NCI-H524 (cell line): ENCODE measurements at regions not wholly inside any gene's neighbourhood (a gene's known extent, or its start where the extent isn't known, plus 50 kb on each side); places are given as distances from the start of the nearest gene placed in this dataset.
A peak's percentile ranks its signal among the peaks of the same experiment; 100 is the strongest.

Experiments
- DNase-seq, 2 experiments: peaks; one replicate each; lab custom pipeline; 2025; lab: John Stamatoyannopoulos, UW

DNA sequence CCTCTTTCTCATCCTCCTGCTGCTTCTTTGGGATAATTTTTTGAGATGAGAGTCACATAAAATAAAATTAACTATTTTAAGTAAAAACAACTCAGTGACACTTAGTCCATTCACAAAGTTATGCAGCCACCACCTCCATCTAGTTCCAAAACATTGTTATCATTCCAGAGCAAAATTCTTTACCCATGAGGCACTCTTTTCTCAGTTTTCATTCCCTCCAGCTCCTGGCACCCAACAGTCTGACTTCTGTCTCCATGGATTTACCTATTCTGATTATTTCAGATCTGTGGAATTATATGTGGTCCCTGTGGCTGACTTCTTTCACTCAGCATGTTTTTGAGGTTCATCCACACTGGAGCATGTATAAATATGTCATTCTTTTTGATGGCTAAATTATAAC, 239.9 kb upstream of the DYNLRB2 start:
- DNase-seq, result no peak

DNA sequence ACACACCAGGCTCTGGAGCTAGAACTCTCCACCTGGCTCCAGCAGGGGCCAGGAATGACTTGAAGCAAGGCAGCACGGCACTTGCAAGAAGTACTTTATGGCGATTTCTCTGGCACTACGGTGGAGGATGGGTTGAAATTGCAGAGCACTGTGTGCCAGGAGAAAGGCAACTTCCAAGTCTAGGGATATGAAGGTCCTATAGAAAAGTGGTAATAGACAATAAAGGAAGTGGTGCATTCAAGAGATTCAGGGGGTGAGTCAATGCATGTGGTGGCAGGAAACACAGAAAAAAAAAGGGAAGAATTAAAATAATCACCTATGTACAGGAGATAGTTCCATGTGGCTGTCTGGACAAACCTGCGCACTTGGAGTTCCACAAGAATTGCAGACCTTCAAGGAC, 240.3 kb upstream of the DYNLRB2 start:
- no peak for DNase-seq

DNA sequence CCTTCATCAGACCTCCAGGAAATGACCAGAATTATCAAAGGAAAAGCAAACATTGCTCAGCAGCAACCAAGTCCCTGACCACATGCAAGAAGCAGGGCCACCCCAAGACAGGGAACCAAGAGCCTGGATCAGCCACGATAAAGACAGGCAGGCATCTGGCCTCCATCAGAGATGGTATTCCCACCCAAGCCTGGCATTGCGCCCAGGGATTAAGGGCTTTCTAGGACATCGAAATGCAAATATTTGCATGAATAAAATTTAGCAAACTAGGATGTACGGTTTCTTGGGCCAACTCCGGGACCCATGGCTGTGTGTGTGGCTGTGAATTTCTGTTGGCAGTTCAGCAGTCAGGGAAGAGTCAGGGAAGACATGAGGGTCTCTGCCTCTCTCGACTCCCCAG, 241.4 kb upstream of the DYNLRB2 start:
- DNase-seq, result peak in 1 of 2 experiments; percentile 18

DNA sequence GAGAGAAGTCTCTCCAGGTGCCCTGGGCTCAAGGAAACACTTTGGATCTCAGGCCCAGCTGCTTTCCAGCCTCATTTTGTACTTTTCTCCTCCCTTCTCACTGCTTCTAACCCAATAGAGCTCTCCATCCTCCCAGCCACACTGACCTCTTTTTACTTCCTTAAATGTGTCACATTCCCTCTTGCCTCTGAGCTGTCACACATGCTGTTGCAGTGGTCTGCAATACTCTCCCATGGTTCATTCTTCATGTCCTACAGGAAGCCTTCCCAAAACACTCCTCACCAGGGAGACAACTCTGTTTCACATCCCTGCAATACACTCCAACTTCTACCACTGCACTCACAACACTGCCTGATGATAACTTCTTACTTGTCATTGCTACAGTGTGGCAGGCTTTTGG, 242.1 kb upstream of the DYNLRB2 start:
- no peak for DNase-seq

DNA sequence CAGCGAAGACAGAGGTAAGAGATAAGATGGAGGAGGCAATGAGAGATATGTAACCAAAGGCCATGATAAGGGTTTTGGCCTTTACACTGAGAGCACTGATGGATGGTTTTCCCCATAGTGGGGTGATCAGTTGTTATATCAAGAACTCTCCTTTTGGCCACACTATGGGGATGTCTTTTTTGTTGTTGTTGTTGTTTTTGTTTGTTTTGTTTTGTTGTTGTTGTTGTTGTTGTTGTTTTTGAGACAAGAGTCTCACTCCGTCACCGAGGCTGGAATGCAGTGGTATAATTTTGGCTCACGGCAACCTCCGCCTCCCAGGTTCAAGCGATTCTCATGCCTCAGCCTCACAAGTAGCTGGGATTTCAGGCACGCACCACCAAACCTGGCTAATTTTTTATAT, 244.8 kb upstream of the DYNLRB2 start:
- DNase-seq, result no peak

DNA sequence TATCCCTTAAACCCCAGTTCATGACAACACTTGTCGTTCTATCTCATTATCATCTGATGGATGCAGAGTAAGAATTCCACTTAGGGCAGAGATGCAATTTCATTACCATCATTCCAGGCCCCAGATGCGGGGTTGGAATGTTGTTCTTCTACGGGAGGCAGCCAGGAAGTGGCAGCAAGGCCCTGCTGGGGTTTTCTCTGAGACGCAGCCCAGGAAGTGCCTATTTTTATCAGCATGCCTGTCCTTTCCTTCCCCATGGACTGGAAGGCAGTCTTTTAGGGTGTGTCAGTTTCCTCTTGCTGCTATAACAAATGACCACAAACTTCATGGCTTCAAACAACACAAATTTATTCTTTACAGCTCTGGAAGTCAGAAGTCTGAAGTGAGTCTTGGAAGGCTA, 246.6 kb upstream of the DYNLRB2 start:
- no peak for DNase-seq

DNA sequence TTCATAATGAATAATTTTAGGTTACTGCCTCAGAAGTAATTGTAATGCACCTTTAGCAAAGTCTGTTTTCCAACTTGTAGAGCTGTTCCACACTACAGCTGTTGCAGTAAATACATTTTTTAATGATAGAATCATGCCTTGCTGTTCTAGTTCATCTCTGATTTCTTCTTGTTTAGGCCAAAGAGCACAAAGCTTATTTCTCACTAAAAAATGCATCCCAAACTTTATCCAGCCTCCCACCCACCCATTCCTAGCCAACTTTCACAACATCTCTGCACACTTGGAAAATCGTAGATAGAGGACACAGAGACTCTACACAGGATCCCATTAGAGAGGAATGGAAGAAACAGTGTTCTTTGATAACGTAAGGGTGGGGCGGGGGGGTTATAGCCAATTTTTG, 252.2 kb upstream of the DYNLRB2 start:
- no peak for DNase-seq

DNA sequence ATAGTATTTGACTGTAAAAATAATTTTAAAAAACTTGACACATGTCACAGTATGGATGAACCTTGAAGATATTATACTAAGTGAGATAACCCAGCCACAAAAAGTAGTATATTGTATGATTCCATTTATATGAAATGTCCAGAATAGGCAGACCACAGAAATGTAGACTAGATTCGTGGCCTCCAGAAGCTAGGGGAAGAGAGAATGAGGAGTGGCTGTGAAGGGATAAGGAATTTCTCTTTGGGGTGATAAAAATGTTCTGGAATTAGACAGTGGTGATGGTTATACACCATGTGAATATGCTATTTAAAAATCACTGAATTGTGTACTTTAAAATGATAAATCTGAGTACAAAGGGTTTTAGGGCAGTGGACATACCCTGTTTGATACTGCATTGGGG, 253.1 kb upstream of the DYNLRB2 start:
- DNase-seq, result no peak

DNA sequence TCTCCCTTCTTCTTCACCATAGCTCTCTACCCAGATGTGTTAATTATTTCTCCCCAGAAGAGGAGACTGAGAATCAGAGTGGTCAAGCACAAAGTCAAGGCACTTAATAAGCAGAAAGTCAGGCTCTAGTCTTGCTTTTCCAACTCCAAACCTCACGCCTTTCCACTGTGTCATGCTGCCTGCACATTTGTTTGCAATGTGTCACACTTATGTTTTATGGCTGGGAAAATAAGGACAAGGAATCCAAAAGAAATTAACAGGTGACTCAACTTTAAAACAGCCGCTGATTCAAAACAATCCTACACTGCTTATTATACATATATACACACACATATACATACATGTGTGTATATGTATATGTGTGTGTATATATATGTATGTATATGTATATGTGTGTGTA, 255.7 kb upstream of the DYNLRB2 start:
- DNase-seq, result no peak

DNA sequence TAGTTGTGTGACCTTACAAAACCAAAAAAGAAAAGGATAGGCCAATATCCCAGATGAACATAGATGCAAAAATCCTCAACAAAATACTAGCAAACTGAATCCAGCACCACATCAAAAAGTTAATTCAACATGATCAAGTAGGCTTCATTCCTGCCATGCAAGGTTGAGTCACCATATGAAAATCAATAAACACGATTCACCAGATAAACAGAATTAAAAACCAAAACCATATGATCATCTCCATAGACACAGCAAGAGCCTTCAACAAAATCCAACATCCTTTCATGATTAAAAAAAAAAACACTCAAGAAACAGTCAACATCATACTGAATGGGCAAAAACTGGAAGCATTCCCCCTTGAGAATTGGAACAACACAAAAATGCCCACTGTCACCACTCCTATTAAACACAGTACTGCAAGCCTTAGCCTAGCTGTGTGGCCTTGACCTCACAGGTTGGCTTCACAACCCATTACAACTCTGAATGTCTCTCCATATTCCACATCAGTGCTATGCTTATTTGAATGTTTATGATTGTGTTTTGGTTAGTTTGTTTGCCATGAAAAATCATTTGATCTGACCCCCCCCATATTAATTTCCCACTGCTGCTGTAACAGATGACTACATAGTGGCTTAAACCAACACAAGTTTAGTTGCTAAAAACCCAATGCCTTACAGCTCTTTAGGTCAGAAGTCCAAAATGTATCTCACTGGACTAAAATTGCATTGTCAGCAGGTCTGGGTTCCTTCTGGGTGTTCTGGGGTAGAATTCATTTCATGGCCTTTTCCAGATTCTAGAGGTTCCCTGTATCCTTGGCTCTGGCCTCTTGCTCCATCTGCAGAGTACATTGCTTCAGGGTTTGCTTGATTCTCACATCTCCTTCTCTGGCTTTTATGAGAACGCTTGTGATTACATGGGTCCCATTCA, 257.1 kb upstream of the DYNLRB2 start:
- DNase-seq, result no peak

DNA sequence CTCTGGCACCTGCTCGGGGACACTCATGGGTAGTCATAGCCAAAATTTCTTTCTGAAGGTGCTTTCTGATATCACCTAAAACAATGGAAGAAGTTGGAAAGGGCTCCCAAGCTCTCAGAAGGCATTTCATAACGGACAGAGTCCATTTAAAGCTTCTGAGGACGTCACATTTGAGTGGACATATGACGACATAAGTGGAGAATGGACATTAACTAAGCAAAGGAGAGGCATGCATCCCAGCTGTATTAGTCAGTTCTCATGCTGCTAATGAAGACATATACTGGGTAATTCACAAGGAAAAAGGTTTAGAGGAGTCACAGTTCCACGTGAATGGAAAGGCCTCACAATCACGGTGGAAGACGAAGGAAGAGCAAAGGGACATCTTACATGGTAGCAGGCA, 260.2 kb upstream of the DYNLRB2 start:
- DNase-seq, result no peak

DNA sequence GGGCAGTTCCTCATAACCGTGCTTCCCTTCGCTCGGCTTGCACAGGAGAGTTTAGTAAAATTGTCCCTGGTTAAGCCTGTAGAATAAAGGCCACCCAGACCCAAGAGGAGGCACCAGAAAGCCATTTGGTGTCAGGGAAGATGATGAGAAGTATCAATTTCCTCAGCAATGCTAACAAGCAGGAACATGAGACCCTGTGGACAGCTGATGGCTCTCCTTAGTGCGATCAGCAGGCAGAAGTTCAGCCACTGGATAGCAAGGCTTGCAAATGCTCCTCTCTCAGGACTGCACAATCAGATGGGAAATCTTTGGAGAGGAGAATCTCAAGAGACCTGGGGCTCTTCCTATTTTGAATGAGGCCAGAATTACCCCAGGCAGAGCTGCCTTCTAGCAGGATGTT, 261.1 kb upstream of the DYNLRB2 start:
- no peak for DNase-seq

DNA sequence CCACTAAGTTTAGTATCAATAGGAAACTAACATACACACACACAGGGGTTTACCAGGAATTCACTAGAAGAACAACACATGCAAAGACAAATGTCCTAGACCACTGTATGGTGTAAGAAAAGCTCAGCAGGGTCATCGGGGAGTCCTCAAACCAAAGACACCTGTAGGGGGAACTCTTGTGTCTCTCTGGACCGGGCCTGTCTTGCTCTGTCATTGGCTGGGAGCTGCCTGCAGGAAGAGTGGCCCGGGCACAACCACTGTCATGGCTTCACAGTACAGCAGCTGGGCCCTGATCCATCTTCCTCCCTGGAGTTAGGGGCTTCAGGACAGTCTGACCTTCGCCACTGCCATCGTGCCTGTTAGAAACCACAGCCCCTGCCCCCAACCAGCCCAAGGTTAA, 263.6 kb upstream of the DYNLRB2 start:
- DNase-seq, result peak in 1 of 2 experiments; percentile 30

DNA sequence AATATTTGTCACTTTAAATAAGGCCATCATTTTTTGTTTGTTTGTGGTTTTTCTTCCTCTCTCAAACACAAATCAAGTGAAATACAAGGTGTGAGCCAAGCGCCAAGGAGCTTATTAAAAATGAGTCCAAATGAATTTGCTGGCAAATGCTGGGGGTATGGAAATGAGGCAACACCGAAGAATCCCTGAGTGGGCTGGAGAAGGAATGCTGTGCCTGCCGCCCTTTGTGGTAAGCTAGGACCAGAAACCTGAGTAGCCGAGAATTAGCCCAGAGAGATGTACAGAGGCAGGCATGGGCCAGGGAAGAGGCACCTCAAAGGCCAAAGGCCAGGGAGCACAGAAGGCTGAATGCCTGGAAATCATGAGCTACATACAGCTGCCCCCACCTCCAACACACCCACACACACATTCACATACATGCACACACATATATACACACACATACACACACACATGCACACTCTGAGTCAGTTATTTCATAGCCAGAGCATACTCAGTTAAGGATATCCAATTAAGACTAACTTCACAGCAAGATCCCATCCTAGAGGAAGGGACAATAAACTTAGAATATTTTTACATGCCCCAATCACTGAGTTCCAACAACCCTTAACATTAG, 266.1 kb upstream of the DYNLRB2 start:
- no peak for DNase-seq

DNA sequence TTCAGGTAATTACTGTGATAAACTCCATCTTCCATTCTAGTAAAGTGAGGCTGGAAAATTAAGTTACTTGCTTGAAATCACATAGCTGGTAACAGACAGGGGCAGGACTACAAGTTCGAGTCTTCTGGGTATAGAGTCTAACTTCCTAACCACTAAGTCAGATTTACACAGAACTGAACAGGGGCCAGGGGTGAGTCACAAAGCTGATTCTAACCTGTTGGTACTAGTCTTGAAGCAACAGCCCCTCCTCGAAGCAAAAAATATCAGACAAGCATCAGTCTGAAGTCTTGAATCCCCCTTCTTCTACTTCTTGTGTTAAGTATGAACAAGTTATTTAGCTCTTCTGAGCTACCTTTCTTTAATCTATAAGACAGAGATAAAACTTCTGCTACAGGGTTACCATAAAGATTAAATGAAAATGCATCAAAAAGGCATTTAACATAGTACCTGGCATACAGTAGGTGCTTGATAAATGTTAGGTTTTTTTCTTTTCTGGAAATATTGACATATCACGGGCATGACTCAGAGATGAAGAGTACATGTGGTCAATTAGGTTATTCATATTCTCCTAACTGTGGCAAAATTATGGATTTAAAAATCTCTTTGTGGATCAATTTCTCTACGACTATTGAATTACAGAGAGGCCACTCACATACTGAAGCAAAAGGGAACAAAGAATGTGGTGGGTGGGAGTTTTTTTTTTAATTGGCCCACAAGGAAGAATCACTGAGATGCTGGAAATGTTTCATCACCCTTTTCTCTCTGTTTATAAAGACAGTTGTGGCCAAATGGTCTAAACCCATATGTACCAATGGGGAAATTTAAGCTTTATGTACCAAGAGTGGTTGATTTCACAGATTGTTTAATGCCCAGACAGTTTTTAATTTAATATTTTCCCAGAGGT, 266.9 kb upstream of the DYNLRB2 start:
- DNase-seq, result no peak

DNA sequence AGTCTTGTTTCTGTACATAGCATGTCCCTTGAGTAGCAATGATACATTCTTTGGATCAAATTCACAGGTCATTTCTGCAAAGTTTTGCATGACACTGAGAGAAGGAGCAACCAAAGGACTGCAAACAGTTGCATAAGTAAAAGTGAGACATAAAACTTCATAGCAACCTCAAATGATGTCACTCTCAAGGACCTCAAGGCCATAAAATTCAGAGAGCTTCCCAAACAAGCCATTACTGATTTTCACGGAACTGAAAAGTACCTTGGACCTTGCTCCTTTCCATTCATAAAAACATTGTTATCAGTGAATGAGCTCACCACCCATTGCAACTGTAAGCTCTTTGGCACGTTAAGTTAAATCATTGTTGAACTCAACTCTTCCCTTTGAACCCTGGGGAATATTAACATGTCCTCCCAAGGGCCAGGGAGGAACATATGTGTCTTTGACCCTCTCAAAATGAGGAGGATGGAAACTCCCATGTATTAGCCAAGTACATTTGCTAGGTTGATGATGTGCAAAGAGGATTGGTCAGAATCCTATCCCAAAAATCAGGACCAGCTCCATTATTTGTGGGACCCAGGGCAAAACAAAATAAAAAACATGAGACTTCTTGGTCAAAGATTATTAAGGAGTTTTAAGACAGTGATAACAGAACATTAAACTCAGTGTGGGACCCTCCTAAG, 275.0 kb upstream of the DYNLRB2 start:
- DNase-seq, result no peak

DNA sequence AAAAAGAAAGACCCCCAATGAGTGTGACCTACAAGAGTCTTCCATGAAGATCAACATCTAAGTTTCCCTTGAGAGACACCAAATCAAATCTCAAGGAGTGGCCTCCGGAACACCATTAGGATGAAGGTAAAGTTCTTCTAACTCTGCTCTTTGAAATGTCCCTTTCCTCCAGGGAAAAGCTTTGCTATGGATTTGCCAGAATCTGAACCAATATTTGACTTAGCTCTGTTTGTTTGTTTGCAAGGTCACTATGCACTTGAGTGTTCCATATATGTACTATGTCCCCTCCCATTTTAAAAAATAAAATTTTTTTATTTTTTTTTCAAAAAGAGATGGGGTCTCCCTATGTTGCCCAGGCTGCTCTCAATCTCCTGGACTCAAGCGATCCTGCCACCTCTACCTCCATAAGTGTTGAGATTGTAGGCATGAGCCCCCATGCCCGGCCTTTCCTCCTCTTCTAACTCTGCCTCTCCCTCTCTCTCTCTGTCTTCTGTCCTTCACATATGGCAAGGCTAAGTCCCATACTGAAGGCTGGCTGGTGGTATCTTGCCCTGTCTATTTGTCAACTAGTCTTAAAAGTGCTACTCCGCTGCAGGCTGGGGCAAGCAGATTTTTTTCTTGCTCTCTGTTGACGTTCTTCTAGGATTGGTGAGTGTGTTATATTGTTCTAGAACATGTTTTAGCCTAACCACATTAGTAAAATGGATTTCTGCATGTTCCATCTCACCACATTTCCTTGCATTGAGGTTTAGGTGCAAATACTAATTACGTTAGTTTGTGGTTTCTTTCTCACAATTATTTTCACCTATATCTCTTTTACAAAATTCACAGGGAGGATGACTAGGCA, 276.7 kb upstream of the DYNLRB2 start:
- no peak for DNase-seq

DNA sequence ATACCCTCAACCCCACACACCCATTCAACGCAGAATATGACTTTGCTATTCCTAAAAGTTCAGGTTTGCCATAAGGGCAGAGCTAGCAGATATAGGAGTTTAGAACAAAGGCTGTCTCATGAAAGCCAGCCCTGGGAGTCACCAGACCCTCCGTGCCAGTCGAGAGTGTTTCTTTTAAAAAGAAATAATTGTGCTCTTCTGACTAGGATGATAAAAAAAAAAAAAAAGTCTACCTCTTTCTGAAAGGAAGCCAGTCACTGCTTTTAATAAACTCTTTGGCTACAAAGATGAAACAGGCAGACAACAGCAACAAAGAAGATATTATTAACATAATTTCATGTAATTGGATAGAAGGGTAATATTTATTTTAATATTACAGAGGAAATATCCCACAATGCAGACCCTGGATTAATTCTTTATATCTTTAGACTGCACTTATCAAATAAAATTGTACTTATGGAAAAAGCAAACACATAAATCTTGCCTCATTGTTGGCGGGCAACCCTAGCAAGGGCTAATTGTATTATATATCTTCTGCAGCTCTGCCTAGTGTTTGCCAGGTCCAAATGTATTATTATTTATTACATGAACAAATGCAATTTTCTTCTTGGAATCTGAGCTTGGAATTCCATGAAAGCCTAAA, 277.5 kb upstream of the DYNLRB2 start:
- DNase-seq, result no peak

DNA sequence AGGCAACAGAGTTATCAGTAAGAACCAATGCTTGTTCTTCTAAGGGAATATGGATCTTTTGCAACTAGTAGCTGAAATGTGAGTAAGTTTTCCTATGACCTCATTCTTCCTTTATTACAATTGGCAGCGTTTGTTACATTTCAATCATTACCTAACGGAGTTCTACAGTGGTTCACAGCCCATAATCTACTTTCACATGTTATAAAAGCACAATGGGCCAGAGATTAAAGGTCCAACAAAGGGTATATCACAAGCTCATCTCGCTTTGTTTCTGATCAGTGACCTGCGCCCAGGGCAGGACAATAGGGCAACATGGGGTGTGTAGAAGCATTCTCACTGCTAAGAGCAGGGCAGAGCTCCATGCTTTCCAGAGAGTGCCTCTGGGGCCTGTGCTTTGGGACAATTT, 279.9 kb upstream of the DYNLRB2 start:
- no peak for DNase-seq

DNA sequence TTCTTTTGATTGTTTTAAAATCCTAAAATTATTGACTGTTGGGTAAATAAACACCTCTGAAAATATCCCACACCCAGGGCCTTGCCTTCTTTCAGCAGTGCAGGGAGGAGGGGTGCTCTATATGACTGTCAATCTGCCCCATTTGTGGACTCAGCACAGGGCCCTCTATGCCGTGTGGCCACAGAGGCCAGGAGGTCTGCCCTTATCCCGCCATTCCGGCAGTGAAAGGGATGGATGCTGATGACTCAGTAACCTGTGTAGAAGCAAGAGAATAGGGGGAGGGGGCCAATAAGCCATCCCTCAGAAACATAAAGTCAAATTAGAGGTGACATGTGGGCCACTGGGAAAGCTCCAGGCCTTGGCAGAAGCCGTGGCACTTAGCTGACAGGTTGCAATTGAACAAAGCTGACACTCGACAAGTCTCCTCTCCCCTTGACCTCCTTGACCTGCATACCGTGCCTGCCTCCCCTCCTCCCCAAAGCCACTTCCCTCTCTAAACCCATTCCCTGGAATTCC, 281.4 kb upstream of the DYNLRB2 start:
- DNase-seq, result peak in 1 of 2 experiments; percentile 32
